GM18519 (cell line): ENCODE measurements at regions not wholly inside any gene's neighbourhood (a gene's known extent, or its start where the extent isn't known, plus 50 kb on each side); places are given as distances from the start of the nearest gene placed in this dataset.
"Not testable (repeated sequence)": the region's sequence is repeated elsewhere in the genome, so short reads cannot be mapped to it uniquely, and the experiment has no call there.

Source experiments
- ATAC-seq: cut with Tn5 transposase; IDR thresholded peaks from one replicate; pipeline ENCODE4 v1.9.1; 2021; ENCODE audit warnings: mild to moderate bottlenecking, moderate library complexity; ENCODE audit not compliant: unreplicated experiment, low FRiP score

- ATAC-seq: no peak
Measured at GRCh38 chr6:6808915-6809314, 220.4 kb downstream of the LY86 start.

GRCh38 chr6:6810727-6811126, 222.2 kb downstream of the LY86 start:
- peak; percentile 41 for ATAC-seq

- no peak for ATAC-seq
Measured at GRCh38 chr6:6811128-6812009, 222.8 kb downstream of the LY86 start.

- ATAC-seq: no peak
Measured at GRCh38 chr6:6812427-6812826, 223.9 kb downstream of the LY86 start.

DNA sequence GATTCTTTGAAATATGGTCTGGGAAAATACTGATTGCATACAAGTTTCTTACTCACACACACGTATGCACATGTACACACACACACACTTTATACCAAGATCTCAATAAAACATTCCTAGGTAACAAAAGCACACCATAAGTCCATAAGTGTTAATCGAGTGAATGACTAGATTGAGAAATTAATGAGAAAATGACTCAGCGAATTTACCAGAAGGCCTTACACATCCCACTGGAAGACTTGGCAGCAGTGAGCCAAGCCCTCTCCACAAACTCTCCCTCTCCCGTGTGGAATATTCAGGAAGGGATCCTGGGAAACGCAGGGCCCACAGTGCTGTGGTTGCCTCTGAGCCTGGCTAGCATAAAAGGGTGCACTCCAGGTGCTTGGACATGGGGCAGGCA, 227.2 kb downstream of the LY86 start:
- ATAC-seq: no peak

- ATAC-seq: no peak
Measured at GRCh38 chr6:6816716-6817115, 228.2 kb downstream of the LY86 start.

GRCh38 chr6:6818078-6818639, 229.6 kb downstream of the LY86 start:
- no peak for ATAC-seq

DNA sequence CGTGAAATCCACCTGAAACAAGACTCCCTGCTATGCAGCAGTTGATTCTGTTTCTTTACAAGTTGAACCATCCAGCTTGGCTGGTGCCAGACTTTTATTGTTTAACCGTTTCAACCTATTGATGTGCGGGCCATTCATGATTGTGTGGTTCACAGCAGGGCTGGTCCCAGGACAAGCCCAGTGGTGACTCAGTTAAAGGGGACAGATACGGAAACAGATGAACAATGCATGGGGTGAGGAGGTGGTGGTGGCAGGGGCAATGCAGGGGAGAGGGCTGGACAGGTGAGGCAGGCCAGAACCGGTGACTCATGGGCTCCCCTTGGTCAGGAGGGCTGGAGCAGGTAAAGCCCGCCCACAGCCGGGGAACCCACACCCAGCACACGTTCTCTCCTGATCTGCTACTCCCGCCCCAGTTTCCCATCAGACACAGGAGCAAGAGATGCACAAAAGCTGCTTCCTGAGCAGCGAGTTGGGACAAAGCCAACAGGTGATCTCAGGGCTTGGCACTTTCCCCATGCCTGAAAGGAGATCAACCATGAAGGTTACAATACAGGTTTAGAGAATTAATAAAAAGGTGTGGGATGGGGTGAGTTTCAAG, 232.2 kb downstream of the LY86 start:
- no peak for ATAC-seq

DNA sequence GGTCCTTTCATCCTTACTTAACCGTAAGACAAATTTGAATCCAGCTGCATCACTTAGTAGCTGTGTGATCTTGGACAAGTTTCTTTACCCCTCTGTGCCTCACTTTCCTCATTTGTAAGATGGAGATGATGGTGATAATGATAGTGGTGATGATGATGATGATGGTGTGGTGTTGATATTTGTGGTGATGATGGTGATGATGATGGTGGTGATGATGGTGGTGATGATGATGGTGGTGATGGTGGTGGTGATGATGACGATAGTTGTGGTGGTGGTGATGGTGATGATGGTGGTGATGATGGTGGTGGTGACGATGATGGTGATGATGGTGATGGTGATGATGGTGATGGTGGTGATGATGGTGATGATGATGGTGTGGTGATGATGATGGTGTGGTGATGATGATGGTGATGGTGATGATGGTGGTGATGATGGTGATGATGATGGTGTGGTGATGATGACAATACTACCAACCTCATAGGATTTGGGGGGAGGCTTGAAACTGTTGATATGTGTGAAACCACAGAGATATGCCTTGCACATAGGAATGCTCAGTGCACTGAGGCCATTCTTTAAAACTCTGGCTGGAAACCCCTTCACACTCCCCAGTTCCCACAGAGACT, 233.2 kb downstream of the LY86 start:
- no peak for ATAC-seq

DNA sequence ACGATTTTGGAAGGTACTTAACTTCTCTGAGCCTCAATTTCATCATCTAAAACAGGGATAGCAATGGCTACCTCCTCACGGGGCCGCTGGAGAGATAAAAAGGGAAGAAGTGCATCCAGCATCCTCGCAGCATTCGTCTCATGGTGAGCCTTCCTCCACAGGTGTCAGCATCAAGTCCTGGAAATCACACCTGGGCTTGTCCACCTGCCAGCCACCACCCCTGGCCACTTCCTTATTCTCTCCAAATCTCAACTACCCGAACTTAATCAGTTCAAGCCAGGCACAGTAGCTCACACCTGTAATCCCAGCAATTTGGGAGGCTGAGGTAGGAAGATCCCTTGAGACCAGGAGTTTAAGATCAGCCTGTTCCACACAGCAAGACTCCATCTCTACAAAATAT, 234.5 kb downstream of the LY86 start:
- ATAC-seq: no peak

DNA sequence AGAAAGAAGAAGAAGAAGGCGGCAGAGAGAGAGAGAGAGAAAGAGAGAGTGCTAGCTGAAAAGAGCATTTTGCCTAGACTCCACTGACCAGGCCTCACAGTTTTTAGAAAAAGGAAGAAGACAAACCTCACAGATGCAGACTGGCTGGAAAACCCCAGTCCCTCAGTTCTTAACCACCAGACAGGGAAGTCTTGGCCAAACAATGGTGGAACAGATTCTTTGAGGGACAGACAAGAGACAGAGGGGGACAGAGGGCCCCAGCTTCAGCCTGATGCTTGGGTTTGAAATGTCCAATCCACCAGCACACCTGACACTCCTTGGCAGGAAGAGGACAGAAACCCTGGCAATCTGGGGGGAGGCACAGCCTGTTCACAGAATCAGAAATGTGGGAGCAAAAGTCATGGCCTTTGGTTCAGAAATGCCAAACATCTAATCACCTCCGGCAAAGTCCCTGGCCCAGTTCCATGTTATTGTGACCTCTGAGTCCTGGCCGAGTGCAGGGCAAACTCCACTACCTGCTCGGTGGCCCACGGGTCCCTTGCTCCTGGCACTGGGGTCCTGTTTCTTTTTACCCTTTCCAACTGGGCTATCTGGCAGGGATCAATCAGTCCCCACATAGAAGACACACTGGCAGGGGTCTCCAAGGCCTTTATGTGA, 235.2 kb downstream of the LY86 start:
- ATAC-seq: no peak

DNA sequence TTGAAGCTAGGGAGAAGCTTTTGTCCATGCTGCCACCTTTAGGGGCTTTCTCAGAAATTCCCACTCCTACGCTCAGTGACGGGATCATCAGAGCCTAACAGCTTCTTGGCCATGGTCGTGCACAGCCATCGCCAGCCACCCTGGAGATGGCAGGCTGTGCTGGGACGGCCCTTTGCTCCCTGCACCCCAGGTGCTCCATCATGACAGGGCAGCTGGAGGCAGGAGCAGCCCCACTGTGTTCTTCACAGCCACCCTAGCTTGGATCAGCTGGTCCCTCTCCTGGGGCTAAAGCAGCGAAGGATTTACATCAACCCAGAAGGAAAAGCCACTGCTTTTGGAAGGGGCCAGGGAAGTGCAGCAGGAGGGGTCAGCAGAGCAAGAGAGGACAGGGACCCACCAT, 235.9 kb downstream of the LY86 start:
- ATAC-seq: no peak

DNA sequence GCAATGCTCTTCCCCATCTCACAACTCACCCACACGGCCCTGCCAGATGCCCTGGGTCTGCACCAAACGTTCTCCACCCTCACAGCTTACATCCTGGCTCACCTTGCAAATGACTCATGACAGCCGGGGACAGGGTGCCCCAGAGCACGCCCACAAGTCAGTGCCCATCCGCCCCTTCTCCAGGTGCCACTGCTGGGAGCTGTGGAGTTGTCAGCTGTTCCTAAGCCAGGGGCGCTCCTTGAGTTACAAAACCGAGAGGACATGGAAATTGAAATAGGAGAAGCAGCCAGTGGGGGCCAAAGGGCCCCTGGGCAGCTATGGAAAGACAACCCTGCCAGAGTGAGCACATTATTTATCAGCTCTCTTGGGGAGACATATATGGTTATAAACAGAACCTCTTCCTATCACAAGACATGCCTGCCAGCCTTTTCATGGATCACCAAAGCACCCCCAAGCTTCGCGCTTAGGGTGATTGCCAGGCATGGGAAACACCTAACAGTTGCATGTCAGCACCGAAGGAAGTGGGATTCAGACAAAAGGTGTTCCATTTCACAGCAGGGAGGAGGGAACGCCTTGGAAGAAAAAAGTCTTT, 236.8 kb downstream of the LY86 start:
- no peak for ATAC-seq

GRCh38 chr6:6826095-6826901, 237.8 kb downstream of the LY86 start:
- peak; percentile 41 for ATAC-seq

- ATAC-seq: no peak
Measured at GRCh38 chr6:6826961-6827360, 238.4 kb downstream of the LY86 start.

GRCh38 chr6:6829872-6830685, 241.6 kb downstream of the LY86 start:
- ATAC-seq: no peak

DNA sequence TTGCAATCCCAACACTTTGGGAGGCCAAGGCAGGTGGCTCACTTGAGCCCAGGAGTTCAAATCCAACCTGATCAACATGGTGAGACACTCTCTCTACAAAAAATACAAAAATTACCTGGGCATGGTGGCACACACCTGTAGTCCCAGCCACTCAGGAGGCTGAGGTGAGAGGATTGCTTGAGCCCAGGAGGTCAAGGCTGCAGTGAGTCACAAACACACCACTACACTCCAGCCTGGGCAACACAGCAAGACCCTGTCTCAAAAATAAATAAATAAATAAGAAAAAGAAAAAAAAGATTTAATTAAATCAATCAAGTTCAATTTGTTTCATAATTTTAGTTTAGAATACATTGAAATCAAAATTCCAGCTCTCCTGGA, 242.2 kb downstream of the LY86 start:
- ATAC-seq: not testable (repeated sequence)

- ATAC-seq: no peak
Measured at GRCh38 chr6:6832439-6832838, 243.9 kb downstream of the LY86 start.
